Esophagus muscularis mucosa (tissue), 4 donors: ENCODE measurements at regions not wholly inside any gene's neighbourhood (a gene's known extent, or its start where the extent isn't known, plus 50 kb on each side); places are given as distances from the start of the nearest gene placed in this dataset.
A peak's percentile ranks its signal among the peaks of the same experiment; 100 is the strongest.

Source experiments
- DNase-seq: peaks from one replicate; pipeline ENCODE4 v3.0.0-alpha.2; 2017; ENCODE audit errors: extremely low spot score
- H3K27ac ChIP-seq, 4 donors: fragments of 200-600 bp; sonication (generic); replicated peaks in 1 of 4; 1 replicate in 3 of 4; 2 replicates in 1 of 4; pipeline ENCODE4 v1.5.1; 2016 to 2019; ENCODE audit warnings: mild to moderate bottlenecking in 1 of 4
- H3K27me3 ChIP-seq, 4 donors: fragments of 200-600 bp; sonication (generic); one replicate each; pipeline versions ENCODE4 v1.5.1 to v1.6.0; 2016 to 2019
- H3K36me3 ChIP-seq, 4 donors: fragments of 200-600 bp; sonication (generic); one replicate each; pipeline ENCODE4 v1.5.1; 2016 to 2019
- H3K4me1 ChIP-seq, 4 donors: fragments of 200-600 bp; sonication (generic); one replicate each; pipeline ENCODE4 v1.5.1; 2016 to 2019
- H3K4me3 ChIP-seq, 4 donors: fragments of 200-600 bp; sonication (generic); 1 replicate in 2 of 4; 2 replicates in 2 of 4; pipeline ENCODE4 v1.5.1; 2016 to 2019; ENCODE audit warnings: mild to moderate bottlenecking in 4 of 4, moderate library complexity in 1 of 4
- H3K9me3 ChIP-seq, 4 donors: fragments of 200-600 bp; sonication (generic); 1 replicate in 3 of 4; 2 replicates in 1 of 4; pipeline ENCODE4 v1.5.1; 2016 to 2019
- CTCF ChIP-seq, 3 experiments: fragments of 200-600 bp in 2 of 3; fragments of 450-650 bp in 1 of 3; sonication (generic) in 2 of 3; IDR thresholded peaks; one replicate each; pipeline ENCODE4 v1.5.1; 2017 to 2019; ENCODE audit warnings: antibody characterized with exemption in 3 of 3, mild to moderate bottlenecking in 2 of 3, moderate library complexity in 1 of 3
- EP300 ChIP-seq: sonication (generic); formaldehyde crosslinking; IDR thresholded peaks from one replicate; pipeline ENCODE4 v1.6.1; 2017; ENCODE audit warnings: antibody characterized with exemption
- POLR2A ChIP-seq: fragments of 450-650 bp; IDR thresholded peaks from one replicate; pipeline ENCODE4 v1.6.1; 2017; ENCODE audit warnings: antibody characterized with exemption, moderate library complexity, mild to moderate bottlenecking, low read depth
- POLR2AphosphoS5 ChIP-seq, 2 donors: sonication (generic); formaldehyde crosslinking; IDR thresholded peaks; one replicate each; pipeline ENCODE4 v1.6.1; 2017; ENCODE audit warnings: antibody characterized with exemption in 2 of 2
- WGBS: methylation state at CpG from one replicate; pipeline ENCODE4 v1.1.5; 2018; 5-methylcytosine and 5-hydroxymethylcytosine counted together
- intact Hi-C: fragments of 100-400 bp; cut with DNase I; formaldehyde crosslinking; loops from one replicate; pipeline ENCODE4 v1.15.1; 2023

- intact Hi-C loops: no loop called here
- H3K4me3 ChIP-seq: no peak overlapping the region
- WGBS: 95% methylated on average over 2 of the region's 2 CpGs
- no peaks in the 10 kb centered on the region for H3K9me3 ChIP-seq
- H3K4me1 ChIP-seq: peaks cover 0 to 3% (median 1%) of the 10 kb centered on the region in 4 donors
- no peaks in the 10 kb centered on the region for H3K36me3 ChIP-seq
- no peak overlapping the region for H3K27ac ChIP-seq
- TF ChIP-seq POLR2AphosphoS5 (IDR thresholded peaks at IDR 0.05) (no peak), POLR2A (no peak), CTCF (IDR thresholded peaks at IDR 0.05) (no peak), EP300 (no peak)
- no peaks in the 10 kb centered on the region for H3K27me3 ChIP-seq
- DNase-seq: no peak
Observed at GRCh38 chr15:94047566-94047965, 183.8 kb upstream of the MCTP2 start.

- Histone ChIP-seq H3K4me1 (peaks cover 0 to 14% (median 5%) of the 10 kb centered on the region in 4 donors), H3K27me3 (no peaks in the 10 kb centered on the region), H3K27ac (peak overlapping the region in 2 of 4 donors; percentile 26 to 35), H3K36me3 (no peaks in the 10 kb centered on the region), H3K9me3 (no peaks in the 10 kb centered on the region), H3K4me3 (no peak overlapping the region)
- intact Hi-C loops: no loop called here
- TF ChIP-seq POLR2AphosphoS5 (IDR thresholded peaks at IDR 0.05) (no peak), EP300 (no peak), CTCF (IDR thresholded peaks at IDR 0.05) (no peak), POLR2A (no peak)
- no peak for DNase-seq
- 62% methylated on average over 9 of the region's 9 CpGs for WGBS
Observed at GRCh38 chr15:94042180-94042928, 189.0 kb upstream of the MCTP2 start.

GRCh38 chr15:94041746-94042145, 189.6 kb upstream of the MCTP2 start:
- Histone ChIP-seq H3K36me3 (no peaks in the 10 kb centered on the region), H3K27me3 (no peaks in the 10 kb centered on the region), H3K4me1 (peaks cover 0 to 21% (median 11%) of the 10 kb centered on the region in 4 donors), H3K9me3 (no peaks in the 10 kb centered on the region), H3K27ac (peak overlapping the region in 1 of 4 donors; percentile 35), H3K4me3 (no peak overlapping the region)
- WGBS: 80% methylated on average over 3 of the region's 3 CpGs
- TF ChIP-seq EP300: no peak
- no peak for TF ChIP-seq POLR2AphosphoS5 (IDR thresholded peaks at IDR 0.05)
- no peak for TF ChIP-seq POLR2A
- no peak for TF ChIP-seq CTCF (IDR thresholded peaks at IDR 0.05)
- no peak for DNase-seq
- intact Hi-C loops: no loop called here

GRCh38 chr15:94040541-94041248, 190.7 kb upstream of the MCTP2 start:
- no peaks in the 10 kb centered on the region for H3K9me3 ChIP-seq
- TF ChIP-seq POLR2AphosphoS5 (IDR thresholded peaks at IDR 0.05) (no peak), CTCF (IDR thresholded peaks at IDR 0.05) (peak in 1 of 3 experiments; percentile 8), POLR2A (no peak), EP300 (no peak)
- peaks cover 0 to 29% (median 16%) of the 10 kb centered on the region in 4 donors for H3K4me1 ChIP-seq
- H3K36me3 ChIP-seq: no peaks in the 10 kb centered on the region
- intact Hi-C loops: no loop called here
- no peak overlapping the region for H3K27ac ChIP-seq
- H3K27me3 ChIP-seq: no peaks in the 10 kb centered on the region
- no peak for DNase-seq
- WGBS: 60% methylated on average over 2 of the region's 2 CpGs
- H3K4me3 ChIP-seq: no peak overlapping the region
